ENCODE measurements at regions not wholly inside any gene's neighbourhood (a gene's known extent, or its start where the extent isn't known, plus 50 kb on each side); places are given as distances from the start of the nearest gene placed in this dataset.
"Not testable (repeated sequence)": the region's sequence is repeated elsewhere in the genome, so short reads cannot be mapped to it uniquely, and the experiment has no call there.

DNA sequence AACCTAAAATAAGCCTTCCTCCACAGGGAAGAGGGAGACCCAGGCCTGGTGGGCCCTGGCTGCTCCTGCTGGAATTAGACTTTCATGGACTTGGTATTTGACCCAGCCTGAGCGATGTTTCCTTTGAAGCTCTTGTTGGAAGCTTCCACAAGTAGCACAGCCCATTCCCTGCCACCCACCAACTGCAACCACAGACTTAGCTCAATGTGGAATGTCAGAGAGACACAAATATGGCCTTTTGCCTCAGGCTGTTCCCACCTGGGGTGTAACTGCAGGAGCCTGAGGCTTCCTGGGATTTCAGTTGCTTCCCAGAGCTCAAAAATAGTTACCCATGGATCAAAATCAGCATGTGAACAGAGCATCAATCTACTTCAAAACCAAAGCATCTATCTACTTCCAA is 70.3 kb upstream of the LHFPL2 start:
- CTCF ChIA-PET = interaction anchor here (0.5 to 0.6 kb wide), 2 partner anchors 49 to 1021 kb away, joined by 3 read pairs; no protein-coding TSS in a partner anchor
- no peak for DNase-seq (ENCODE audit: low spot score)
- no peak overlapping the region for H3K27ac ChIP-seq
- TF ChIP-seq, protein P1, sequence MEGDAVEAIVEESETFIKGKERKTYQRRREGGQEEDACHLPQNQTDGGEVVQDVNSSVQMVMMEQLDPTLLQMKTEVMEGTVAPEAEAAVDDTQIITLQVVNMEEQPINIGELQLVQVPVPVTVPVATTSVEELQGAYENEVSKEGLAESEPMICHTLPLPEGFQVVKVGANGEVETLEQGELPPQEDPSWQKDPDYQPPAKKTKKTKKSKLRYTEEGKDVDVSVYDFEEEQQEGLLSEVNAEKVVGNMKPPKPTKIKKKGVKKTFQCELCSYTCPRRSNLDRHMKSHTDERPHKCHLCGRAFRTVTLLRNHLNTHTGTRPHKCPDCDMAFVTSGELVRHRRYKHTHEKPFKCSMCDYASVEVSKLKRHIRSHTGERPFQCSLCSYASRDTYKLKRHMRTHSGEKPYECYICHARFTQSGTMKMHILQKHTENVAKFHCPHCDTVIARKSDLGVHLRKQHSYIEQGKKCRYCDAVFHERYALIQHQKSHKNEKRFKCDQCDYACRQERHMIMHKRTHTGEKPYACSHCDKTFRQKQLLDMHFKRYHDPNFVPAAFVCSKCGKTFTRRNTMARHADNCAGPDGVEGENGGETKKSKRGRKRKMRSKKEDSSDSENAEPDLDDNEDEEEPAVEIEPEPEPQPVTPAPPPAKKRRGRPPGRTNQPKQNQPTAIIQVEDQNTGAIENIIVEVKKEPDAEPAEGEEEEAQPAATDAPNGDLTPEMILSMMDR (conservative IDR thresholded peaks at IDR 0.05; ENCODE audit: low read depth) = no peak
- POLR2A ChIA-PET (ENCODE audit: low non-redundant PET) = no interaction called here

DNA sequence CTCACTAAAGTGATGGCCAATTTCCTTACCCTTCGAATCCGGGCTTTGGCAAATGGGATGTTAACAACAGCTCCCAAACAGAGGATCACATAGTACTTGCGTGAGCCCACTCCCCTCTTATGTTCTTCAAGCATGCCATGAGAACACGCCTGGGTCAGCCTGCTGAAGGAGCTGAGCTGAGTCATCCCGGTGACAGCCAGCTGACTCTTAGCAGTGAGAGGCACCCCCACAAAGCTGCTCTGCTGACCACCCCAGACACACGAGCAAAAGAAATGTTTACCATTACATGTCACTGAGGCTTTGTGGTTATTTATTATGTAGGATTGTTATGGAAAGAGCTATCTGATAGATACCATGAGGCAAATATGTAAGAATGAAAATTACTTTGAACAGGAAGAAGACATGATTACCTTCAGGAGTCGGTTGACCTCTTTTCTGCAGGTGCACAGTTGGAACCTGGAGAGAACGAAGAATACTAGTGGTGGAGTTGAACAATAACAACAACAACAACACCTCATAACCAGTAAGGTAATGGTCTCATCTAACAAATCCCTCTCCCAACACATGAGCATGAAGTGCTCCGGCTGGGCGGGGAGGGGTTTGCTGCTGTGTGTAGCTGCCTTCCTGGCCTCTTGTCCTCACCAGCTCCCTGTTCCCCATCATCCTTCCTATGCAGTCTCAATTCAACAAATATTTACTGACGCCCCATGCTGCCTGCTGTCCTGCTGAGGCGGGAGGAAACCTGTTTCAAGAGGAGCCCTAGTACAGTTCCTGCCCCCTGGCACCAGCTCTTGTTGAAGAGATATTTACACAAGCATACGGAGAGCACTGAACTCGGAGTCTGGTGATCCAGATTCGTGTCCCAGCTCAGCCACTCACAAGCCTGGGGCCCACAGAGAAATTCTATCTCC is 69.4 kb upstream of the LHFPL2 start:
- CTCF ChIA-PET = interaction anchor here (0.5 to 0.6 kb wide), 2 partner anchors 50 to 1020 kb away, joined by 3 read pairs; no protein-coding TSS in a partner anchor
- TF ChIP-seq, protein P1 (conservative IDR thresholded peaks at IDR 0.05; ENCODE audit: low read depth) = no peak

DNA sequence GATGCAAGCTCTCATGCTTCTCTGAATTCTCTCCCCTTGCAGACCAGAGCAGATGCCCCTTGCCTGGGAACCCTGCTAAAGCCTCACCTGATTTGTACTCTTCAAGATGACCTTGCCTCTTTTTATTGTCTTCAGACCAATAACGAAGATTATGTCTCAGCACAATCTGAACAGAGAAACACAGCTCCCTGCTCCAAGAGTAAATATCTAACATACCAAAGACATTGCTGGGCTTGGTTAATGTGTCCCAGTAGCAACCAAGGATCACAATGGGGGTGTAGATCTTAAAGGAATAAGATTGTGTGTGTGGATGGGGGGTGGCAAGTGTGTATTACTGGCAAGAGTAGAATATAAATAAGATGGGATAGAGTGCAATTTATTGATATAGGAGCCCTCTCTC is 67.6 kb upstream of the LHFPL2 start:
- ChIA-PET POLR2A (ENCODE audit: low non-redundant PET) (no interaction called here), CTCF (no interaction called here)
- TF ChIP-seq, protein P1 (conservative IDR thresholded peaks at IDR 0.05; ENCODE audit: low read depth) = no peak
- DNase-seq (ENCODE audit: low spot score) = no peak
- H3K27ac ChIP-seq = no peak overlapping the region

More for the DNA sequence above, 69.4 kb upstream of the LHFPL2 start:
- POLR2A ChIA-PET (ENCODE audit: low non-redundant PET) = no interaction called here
- DNase-seq (ENCODE audit: low spot score) = no peak
- no peak overlapping the region for H3K27ac ChIP-seq

DNA sequence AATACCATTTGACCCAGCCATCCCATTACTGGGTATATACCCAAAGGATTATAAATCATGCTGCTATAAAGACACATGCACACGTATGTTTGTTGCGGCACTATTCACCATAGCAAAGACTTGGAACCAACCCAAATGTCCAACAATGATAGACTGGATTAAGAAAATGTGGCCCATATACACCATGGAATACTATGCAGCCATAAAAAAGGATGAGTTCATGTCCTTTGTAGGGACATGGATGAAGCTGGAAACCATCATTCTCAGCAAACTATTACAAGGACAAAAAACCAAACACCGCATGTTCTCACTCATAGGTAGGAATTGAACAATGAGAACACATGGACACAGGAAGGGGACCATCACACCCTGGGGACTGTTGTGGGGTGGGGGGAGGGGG is 66.8 kb upstream of the LHFPL2 start:
- H3K27ac ChIP-seq; DNase-seq (ENCODE audit: low spot score); POLR2A ChIA-PET (ENCODE audit: low non-redundant PET); CTCF ChIA-PET: not testable (repeated sequence)

DNA sequence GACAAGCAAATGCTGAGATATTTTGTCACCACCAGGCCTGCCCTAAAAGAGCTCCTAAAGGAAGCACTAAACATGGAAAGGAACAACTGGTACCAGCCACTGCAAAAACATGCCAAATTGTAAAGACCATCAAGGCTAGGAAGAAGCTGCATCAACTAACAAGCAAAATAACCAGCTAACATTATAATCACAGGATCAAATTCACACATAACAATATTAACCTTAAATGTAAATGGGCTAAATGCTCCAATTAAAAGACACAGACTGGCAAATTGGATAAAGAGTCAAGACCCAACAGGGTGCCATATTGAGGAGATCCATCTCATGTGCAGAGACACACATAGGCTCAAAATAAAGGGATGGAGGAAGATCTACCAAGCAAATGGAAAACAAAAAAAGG is 63.1 kb upstream of the LHFPL2 start:
- CTCF ChIA-PET; DNase-seq (ENCODE audit: low spot score); H3K27ac ChIP-seq; POLR2A ChIA-PET (ENCODE audit: low non-redundant PET): not testable (repeated sequence)

DNA sequence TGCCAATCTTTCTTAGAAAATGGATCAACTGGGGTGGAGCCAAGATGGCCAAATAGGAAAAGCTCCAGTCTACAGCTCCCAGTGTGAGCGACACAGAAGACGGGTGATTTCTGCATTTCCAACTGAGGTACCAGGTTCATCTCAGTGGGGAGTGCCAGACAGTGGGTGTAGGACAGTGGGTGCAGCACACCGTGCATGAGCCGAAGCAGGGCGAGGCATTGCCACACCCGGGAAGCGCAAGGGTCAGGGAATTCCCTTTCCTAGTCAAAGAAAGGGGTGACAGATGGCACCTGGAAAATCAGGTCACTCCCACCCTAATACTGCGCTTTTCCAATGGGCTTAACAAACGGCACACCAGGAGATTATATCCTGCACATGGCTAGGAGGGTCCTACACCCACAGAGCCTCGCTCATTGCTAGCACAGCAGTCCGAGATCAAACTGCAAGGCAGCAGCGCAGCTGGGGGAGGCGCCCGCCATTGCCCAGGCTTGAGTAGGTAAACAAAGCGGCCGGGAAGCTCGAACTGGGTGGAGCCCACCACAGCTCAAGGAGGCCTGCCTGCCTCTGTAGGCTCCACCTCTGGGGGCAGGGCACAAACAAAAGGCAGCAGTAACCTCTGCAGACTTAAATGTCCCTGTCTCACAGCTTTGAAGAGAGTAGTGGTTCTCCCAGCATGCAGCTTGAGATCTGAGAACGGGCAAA is 61.3 kb upstream of the LHFPL2 start:
- CTCF ChIA-PET = interaction anchor here (1.4 kb wide), 1 partner anchor 10 kb away, joined by 3 read pairs; no protein-coding TSS in a partner anchor
- DNase-seq (ENCODE audit: low spot score); POLR2A ChIA-PET (ENCODE audit: low non-redundant PET); H3K27ac ChIP-seq: not testable (repeated sequence)

DNA sequence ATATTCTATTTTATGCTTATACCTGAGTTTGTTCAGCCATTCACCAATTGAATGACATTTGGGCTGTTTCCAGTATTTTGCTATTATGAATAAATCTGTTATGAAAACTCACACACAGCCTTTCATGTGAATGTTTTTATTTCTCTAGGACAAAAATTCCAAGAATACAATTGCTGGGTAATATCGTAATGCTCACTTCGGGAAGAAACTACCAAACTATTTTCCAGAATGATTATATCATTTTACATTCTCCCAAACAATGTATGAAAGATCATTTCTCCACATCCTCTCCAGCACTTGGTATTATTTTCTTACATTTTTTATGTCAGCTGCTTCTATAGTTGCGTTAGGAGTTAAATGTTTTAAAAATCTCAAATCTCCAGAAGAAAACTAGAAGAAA is 58.3 kb upstream of the LHFPL2 start:
- CTCF ChIA-PET = no interaction called here
- POLR2A ChIA-PET (ENCODE audit: low non-redundant PET) = no interaction called here

More for the DNA sequence above, 58.3 kb upstream of the LHFPL2 start:
- no peak for DNase-seq (ENCODE audit: low spot score)
- TF ChIP-seq, protein P1 (conservative IDR thresholded peaks at IDR 0.05; ENCODE audit: low read depth) = no peak
- H3K27ac ChIP-seq = no peak overlapping the region

All from RWPE1 (cell line).